ENCODE measurements at regions not wholly inside any gene's neighbourhood (a gene's known extent, or its start where the extent isn't known, plus 50 kb on each side); places are given as distances from the start of the nearest gene placed in this dataset.

- TF ChIP-seq IRF3 (IDR thresholded peaks at IDR 0.05) = no peak
- no peak for TF ChIP-seq HDAC6 (IDR thresholded peaks at IDR 0.05; ENCODE audit: unreplicated experiment)
- no peak for TF ChIP-seq REST (IDR thresholded peaks at IDR 0.05; ENCODE audit: low read depth, low read length)
Measured at GRCh38 chr13:62193919-62194318, 778.3 kb upstream of the PCDH20 start.
